CD14-positive monocyte (primary cell): ENCODE measurements at regions not wholly inside any gene's neighbourhood (a gene's known extent, or its start where the extent isn't known, plus 50 kb on each side); places are given as distances from the start of the nearest gene placed in this dataset.
"Not testable (repeated sequence)": the region's sequence is repeated elsewhere in the genome, so short reads cannot be mapped to it uniquely, and the experiment has no call there.

Experiments used
- DNase-seq, 3 donors: peaks; one replicate each; pipeline ENCODE4 v3.0.0-alpha.2; 2011 to 2022
- H2AFZ ChIP-seq: 2 replicates; pipeline ENCODE4 v1.6.0; 2012; ENCODE audit warnings: mild to moderate bottlenecking, low read depth, low read length, inconsistent platforms; ENCODE audit not compliant: insufficient read depth, poor library complexity, severe bottlenecking
- H3K27ac ChIP-seq, 2 donors: 1 replicate in 1 of 2; 2 replicates in 1 of 2; pipeline ENCODE4 v1.5.1; 2012 to 2013; ENCODE audit warnings: low read length in 2 of 2, control low read depth in 1 of 2, inconsistent platforms in 1 of 2, low read depth in 1 of 2, mild to moderate bottlenecking in 1 of 2
- H3K27me3 ChIP-seq, 2 donors: one replicate each; pipeline versions ENCODE4 v1.6.0 to v1.6.1; 2011 to 2013; ENCODE audit warnings: low read length in 2 of 2; ENCODE audit not compliant: control insufficient read depth in 2 of 2, insufficient read depth in 2 of 2
- H3K36me3 ChIP-seq, 2 donors: replicated peaks in 1 of 2; 1 replicate in 1 of 2; 2 replicates in 1 of 2; pipeline versions ENCODE4 v1.5.1 to v1.6.1; 2012 to 2013; ENCODE audit warnings: low read length in 2 of 2, control low read depth in 1 of 2, inconsistent platforms in 1 of 2, mild to moderate bottlenecking in 1 of 2; ENCODE audit not compliant: insufficient read depth in 2 of 2, control insufficient read depth in 1 of 2
- H3K4me1 ChIP-seq, 2 donors: 1 replicate in 1 of 2; 2 replicates in 1 of 2; pipeline versions ENCODE4 v1.5.1 to v1.6.1; 2012 to 2013; ENCODE audit warnings: low read length in 2 of 2, control low read depth in 1 of 2, inconsistent platforms in 1 of 2, mild to moderate bottlenecking in 1 of 2, moderate library complexity in 1 of 2; ENCODE audit not compliant: insufficient read depth in 2 of 2, control insufficient read depth in 1 of 2
- H3K4me2 ChIP-seq: replicated peaks from 2 replicates; pipeline ENCODE3; 2012; ENCODE audit warnings: low read length, moderate library complexity, mild to moderate bottlenecking; ENCODE audit not compliant: poor library complexity, severe bottlenecking; ENCODE audit errors: extremely low read depth
- H3K4me3 ChIP-seq, 3 experiments: fragments of 200-600 bp in 1 of 3; sonication (generic) in 1 of 3; replicated peaks in 1 of 3; 1 replicate in 2 of 3; 2 replicates in 1 of 3; pipeline ENCODE4 v1.5.1; 2011 to 2013; ENCODE audit warnings: low read length in 3 of 3, mild to moderate bottlenecking in 3 of 3, control low read depth in 2 of 3, low read depth in 2 of 3, inconsistent platforms in 1 of 3, moderate library complexity in 1 of 3
- H3K79me2 ChIP-seq: 2 replicates; pipeline ENCODE4 v1.6.0; 2012; ENCODE audit warnings: mild to moderate bottlenecking, control low read depth, inconsistent platforms, low read length, moderate library complexity; ENCODE audit not compliant: insufficient read depth
- H3K9ac ChIP-seq: 2 replicates; pipeline ENCODE4 v1.6.0; 2017; ENCODE audit warnings: low read length, mild to moderate bottlenecking; ENCODE audit not compliant: insufficient read depth, poor library complexity, severe bottlenecking
- H3K9me3 ChIP-seq, 2 donors: replicated peaks in 1 of 2; 1 replicate in 1 of 2; 2 replicates in 1 of 2; pipeline versions ENCODE4 v1.5.1 to v1.6.1; 2012 to 2013; ENCODE audit warnings: low read length in 2 of 2, control low read depth in 1 of 2; ENCODE audit not compliant: control insufficient read depth in 1 of 2, insufficient read depth in 1 of 2
- H4K20me1 ChIP-seq: 2 replicates; pipeline ENCODE4 v1.6.0; 2012; ENCODE audit warnings: mild to moderate bottlenecking, low read length, control low read depth, moderate library complexity; ENCODE audit not compliant: insufficient read depth
- H3K27ac Mint-ChIP-seq, 7 donors: one replicate each; pipeline ENCODE4 v1.8.0; 2020; ENCODE audit warnings: mild to moderate bottlenecking in 7 of 7, mixed read lengths in 7 of 7, moderate library complexity in 6 of 7, inconsistent platforms in 2 of 7
- H3K27me3 Mint-ChIP-seq, 3 donors: one replicate each; pipeline ENCODE4 v1.8.0; 2021 to 2022; ENCODE audit warnings: low read depth in 3 of 3, mild to moderate bottlenecking in 3 of 3, mixed read lengths in 3 of 3, moderate library complexity in 3 of 3, inconsistent platforms in 1 of 3
- H3K36me3 Mint-ChIP-seq, 2 donors: one replicate each; pipeline ENCODE4 v1.8.0; 2020; ENCODE audit warnings: mixed read lengths in 2 of 2, inconsistent platforms in 1 of 2, mild to moderate bottlenecking in 1 of 2
- H3K4me1 Mint-ChIP-seq: one replicate; pipeline ENCODE4 v1.8.0; 2020; ENCODE audit warnings: mild to moderate bottlenecking, mixed read lengths
- H3K4me3 Mint-ChIP-seq, 2 donors: one replicate each; pipeline ENCODE4 v1.8.0; 2020; ENCODE audit warnings: mild to moderate bottlenecking in 2 of 2, mixed read lengths in 2 of 2, moderate library complexity in 1 of 2
- H3K9me3 Mint-ChIP-seq, 7 donors: one replicate each; pipeline ENCODE4 v1.8.0; 2020 to 2022; ENCODE audit warnings: mixed read lengths in 7 of 7, mild to moderate bottlenecking in 6 of 7, moderate library complexity in 6 of 7, inconsistent platforms in 2 of 7
- CTCF ChIP-seq: fragments of 200-600 bp; IDR thresholded peaks from one replicate; pipeline ENCODE4 v1.8.0; 2022; ENCODE audit warnings: antibody characterized with exemption, mild to moderate bottlenecking
- WGBS: methylation state at CpG from one replicate; pipeline ENCODE4 v1.1.5; 2013; ENCODE audit warnings: missing lambda C conversion rate; ENCODE audit not compliant: insufficient coverage; 5-methylcytosine and 5-hydroxymethylcytosine counted together
- intact Hi-C, 2 donors: fragments of 100-400 bp; cut with micrococcal nuclease; formaldehyde crosslinking; loops; one replicate each; pipeline versions ENCODE4 v1.15.0 to v1.15.1; 2023

DNA sequence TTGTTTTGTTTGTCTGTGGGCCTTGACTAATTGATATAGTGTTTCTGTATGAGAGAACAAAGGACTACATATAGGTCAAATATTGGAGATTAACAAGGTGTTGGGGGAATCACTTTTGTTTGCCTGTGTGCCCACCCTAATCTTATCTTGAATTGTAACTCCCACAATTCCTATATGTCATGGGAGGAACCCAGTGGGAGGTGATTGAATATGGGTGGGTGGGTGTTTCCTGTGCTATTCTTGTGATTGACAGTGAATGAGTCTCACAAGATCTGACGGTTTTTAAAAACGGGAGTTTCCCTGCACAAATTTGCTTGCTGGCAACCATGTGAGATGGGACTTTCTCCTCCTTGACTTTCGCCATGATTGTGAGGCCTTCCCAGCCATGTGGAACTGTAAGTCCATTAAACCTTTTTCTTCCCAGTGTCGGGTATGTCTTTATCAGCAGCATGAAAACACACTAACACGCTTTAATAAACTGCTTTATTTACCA is 64.9 kb upstream of the HSPB3 start:
- no peak for DNase-seq
- no peak for TF ChIP-seq CTCF
- H3K9ac ChIP-seq: no peak overlapping the region
- H4K20me1 ChIP-seq: no peaks in the 10 kb centered on the region
- WGBS: 97% methylated on average over 4 of the region's 5 CpGs
- peaks cover 0 to 4% (median 2%) of the 10 kb centered on the region in 7 donors for H3K9me3 Mint-ChIP-seq
- no peaks in the 10 kb centered on the region for H3K4me1 Mint-ChIP-seq
- no peaks in the 10 kb centered on the region for H3K36me3 Mint-ChIP-seq
- no peak overlapping the region for H3K27ac ChIP-seq
- no peaks in the 10 kb centered on the region for H3K36me3 ChIP-seq
- H3K27me3 ChIP-seq: no peaks in the 10 kb centered on the region
- no peaks in the 10 kb centered on the region for H3K4me1 ChIP-seq
- intact Hi-C loops: no loop called here
- H3K4me3 Mint-ChIP-seq: no peak overlapping the region
- H3K79me2 ChIP-seq: no peaks in the 10 kb centered on the region
- H3K9me3 ChIP-seq: no peaks in the 10 kb centered on the region
- no peak overlapping the region for H3K27ac Mint-ChIP-seq
- H3K27me3 Mint-ChIP-seq: no peaks in the 10 kb centered on the region
- H2AFZ ChIP-seq: no peak overlapping the region
- H3K4me2 ChIP-seq: no peak overlapping the region
- no peak overlapping the region for H3K4me3 ChIP-seq

- intact Hi-C loops: no loop called here
- Mint-ChIP-seq H3K27ac (no peak overlapping the region), H3K27me3 (no peaks in the 10 kb centered on the region), H3K36me3 (no peaks in the 10 kb centered on the region), H3K9me3 (peaks cover 0 to 4% (median 2%) of the 10 kb centered on the region in 7 donors), H3K4me3 (no peak overlapping the region), H3K4me1 (no peaks in the 10 kb centered on the region)
- Histone ChIP-seq H3K9me3 (no peaks in the 10 kb centered on the region), H3K4me3 (no peak overlapping the region), H3K9ac (no peak overlapping the region), H3K79me2 (no peaks in the 10 kb centered on the region), H3K4me2 (no peak overlapping the region), H3K27me3 (no peaks in the 10 kb centered on the region), H4K20me1 (no peaks in the 10 kb centered on the region), H3K4me1 (no peaks in the 10 kb centered on the region), H3K27ac (no peak overlapping the region), H3K36me3 (no peaks in the 10 kb centered on the region), H2AFZ (no peak overlapping the region)
- DNase-seq: no peak
- no peak for TF ChIP-seq CTCF
These were observed 65.5 kb upstream of the HSPB3 start for GRCh38 chr5:54390015-54390414.

- H3K4me3 ChIP-seq, H3K4me1 Mint-ChIP-seq, H3K9me3 ChIP-seq, H4K20me1 ChIP-seq, H3K27ac Mint-ChIP-seq, H2AFZ ChIP-seq, H3K9me3 Mint-ChIP-seq, H3K4me1 ChIP-seq, H3K36me3 ChIP-seq, H3K9ac ChIP-seq, H3K4me3 Mint-ChIP-seq, H3K27me3 Mint-ChIP-seq, H3K79me2 ChIP-seq, H3K36me3 Mint-ChIP-seq, intact Hi-C loops, H3K4me2 ChIP-seq, H3K27me3 ChIP-seq, DNase-seq, H3K27ac ChIP-seq: not testable (repeated sequence)
- WGBS: no CpG with 5 or more reads among the region's 1 CpG
These were observed 66.1 kb upstream of the HSPB3 start for GRCh38 chr5:54389399-54389798.
